Stimulated activated CD8-positive, alpha-beta memory T cell treated with anti-CD3 and anti-CD28 coated beads, Interleukin-7, amount 100 ng/mL, for 48 hours (primary cell): ENCODE measurements at regions not wholly inside any gene's neighbourhood (a gene's known extent, or its start where the extent isn't known, plus 50 kb on each side); places are given as distances from the start of the nearest gene placed in this dataset.

Experiments used
- DNase-seq, 2 donors: peaks; one replicate each; pipeline ENCODE4 v3.0.0-alpha.2; 2020; ENCODE audit warnings: low read depth in 1 of 2; ENCODE audit errors: extremely low read depth in 1 of 2

DNA sequence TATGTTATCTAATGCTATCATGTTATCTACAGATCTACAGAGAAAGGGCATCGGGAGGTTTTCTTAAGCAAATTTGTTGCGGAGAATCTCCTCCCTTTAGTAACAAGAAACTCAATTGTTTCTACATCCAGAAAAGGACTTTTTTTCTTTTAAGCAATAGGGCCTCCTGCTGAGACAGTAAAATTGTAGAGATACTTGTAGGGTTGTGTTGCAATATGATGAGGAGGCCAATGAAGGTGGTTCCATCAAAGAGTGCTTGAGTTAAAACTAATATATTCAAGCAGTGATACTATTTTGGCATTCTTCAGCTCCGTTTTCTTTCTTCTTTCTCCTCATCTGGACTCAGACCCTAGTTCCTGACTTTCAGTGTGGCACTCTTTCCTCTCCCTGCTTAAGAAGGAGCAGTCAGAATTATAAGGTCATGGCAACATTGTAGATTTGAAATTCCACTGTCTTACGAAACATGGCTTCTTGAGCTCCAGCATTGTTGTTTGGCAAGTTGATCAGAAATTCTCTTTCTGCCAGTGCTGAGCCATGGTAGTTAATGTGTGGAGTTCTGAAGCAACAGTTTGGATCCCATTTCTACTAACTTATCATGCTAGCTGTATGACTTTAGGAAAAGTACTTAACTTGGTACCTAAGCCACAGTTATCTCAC is 202.0 kb upstream of the SLC14A2 start:
- DNase-seq: no peak

DNA sequence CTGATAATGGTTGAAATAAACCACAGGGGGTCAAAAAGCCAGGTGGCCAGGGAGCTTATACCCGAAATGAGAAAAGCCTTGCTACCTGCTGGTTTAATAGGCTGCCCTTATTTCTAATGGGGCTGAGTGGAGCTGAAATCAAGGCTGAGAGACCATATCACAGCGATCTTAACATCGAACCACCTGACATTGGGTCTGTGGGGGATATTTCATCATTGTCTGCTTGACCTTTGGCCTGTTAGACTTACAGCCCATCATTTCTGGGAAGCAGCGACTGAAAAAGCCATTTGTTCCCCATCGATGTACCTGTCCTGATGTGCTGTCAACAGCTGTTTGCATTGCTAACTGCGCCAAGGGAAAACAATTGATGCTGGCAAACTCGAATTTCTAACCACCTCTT is 199.7 kb upstream of the SLC14A2 start:
- DNase-seq: no peak

DNA sequence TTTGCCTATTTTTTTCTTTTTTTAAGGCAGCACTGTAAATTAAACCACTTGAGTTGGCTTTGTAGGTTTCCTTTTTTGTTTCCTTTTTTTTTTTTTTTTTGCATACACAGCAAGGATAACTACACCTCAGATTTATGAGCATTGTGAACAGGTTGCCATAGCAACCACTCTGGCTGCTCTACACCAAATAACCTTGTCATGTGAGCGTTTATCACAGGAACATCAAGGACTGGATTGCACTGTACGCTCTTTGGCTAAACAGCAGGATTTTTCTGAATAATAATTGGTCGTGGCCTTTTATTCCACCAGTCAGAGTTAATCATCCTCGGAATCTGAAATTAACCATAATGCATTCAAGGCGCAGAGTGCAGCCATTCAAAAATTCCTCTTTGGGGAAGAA is 199.1 kb upstream of the SLC14A2 start:
- DNase-seq: no peak

GRCh38 chr18:45417392-45417791 is 197.9 kb upstream of the SLC14A2 start:
- DNase-seq: no peak

DNA sequence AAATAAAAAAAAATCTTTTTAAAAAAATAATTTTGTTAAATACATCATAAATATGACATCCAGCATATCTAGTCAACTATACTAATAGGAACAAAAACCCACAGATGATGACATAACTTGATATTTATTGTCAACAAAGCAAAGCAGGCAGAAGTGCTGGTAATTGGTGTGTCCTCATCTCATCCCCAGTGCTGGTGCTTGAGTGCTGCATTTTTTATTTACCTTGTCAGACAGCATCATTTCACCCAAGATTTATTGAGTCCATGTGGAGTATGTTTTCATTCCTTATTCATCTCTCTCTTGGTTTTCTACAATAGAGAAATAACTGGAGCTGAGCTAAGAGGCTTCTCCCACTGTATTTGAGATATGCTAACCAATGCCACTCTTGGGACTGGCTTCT is 191.6 kb upstream of the SLC14A2 start:
- no peak for DNase-seq

- DNase-seq: no peak
Observed at GRCh38 chr18:45430041-45430440, 185.2 kb upstream of the SLC14A2 start.

GRCh38 chr18:45435810-45436209 is 179.5 kb upstream of the SLC14A2 start:
- no peak for DNase-seq

DNA sequence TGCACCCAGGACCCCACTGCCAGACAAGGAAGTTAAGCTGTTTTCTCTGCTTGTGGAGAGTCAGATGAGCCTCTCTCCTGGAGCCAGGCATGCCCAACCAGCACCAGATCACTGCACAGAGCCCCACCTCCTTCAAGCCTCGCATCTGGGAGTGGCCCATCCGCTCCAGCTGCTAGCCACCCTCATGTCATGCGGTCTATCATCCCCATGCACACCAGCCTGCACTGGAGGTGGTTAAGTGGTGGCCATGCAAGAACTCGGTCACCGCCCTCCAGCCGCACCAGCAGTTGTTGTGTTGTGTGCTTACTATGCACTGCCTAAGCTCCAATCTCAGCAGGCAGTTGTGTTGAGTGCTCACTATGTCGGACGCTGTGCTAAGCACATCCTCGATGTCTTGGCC is 177.9 kb upstream of the SLC14A2 start:
- no peak for DNase-seq

DNA sequence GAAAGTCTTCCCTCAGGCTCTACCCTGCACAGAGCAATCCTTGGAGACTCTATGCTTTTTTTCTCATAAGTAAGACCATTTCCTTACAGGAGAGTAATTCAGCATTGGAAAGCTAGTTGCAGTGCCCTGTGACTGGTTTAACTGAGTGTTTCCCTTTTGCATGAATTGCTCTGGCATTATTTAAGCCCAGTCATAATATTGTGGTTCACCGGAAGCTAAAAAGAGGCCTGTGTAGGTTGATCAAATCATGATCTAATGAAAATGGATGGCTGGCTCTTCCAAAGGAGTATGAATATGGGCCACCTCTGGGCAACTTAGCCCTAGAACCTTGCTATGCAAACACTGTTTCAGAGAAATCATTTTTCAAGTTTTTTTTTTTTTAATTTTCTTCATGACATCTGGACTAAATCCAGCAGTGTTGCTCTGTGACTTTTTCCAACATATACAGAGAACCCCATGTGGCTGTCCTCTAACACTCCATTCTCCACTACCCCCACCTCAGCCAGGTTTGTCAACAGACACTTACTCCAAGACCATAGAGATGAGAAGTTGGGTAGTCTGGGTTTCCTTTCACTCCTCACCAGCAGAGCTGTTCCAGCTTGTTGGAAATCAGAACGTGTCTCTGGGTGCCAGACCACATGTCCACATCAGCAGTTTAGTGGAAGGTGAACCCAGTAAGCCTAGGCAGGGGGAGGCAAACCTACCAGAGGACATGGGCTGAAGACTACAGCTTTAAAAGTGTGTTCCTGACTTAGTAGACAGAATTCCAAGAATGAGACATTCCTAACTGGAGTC is 175.2 kb upstream of the SLC14A2 start:
- DNase-seq: no peak

DNA sequence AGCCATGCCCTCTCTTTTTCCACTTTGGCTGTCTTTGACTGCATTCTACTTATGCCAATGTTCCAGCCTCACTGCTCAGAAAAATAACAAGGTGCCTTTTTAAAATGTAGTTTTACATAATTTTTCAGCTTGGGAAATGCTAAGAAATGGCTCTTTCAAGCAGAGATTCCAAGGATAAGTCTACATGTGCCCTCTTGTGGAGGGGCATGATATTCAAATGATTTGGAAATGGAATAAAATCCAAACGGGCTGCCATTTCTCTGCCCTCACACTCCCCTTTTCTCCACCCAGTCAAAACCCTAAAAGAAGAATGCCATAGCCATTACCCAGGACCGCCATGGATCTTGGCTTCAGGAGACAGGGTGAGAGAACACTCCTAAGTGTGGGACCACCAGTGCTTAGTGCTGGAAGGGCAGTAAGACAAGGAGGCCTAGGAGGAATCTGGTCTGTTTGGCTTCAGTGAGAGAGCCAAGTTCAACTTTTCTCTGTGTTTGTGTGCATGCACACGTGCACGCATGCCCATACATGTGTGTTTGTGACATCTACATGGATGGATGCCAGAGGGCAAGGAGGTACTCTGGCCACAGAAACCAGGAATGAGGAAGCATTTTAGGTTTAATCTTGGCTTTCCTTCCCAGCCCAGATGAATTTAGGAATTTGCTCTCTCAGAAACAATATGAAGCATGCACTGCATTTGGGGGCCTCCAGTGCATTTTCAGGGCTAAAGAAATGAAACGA is 174.0 kb upstream of the SLC14A2 start:
- no peak for DNase-seq

- DNase-seq: no peak
Observed at GRCh38 chr18:45444040-45444439, 171.2 kb upstream of the SLC14A2 start.

DNA sequence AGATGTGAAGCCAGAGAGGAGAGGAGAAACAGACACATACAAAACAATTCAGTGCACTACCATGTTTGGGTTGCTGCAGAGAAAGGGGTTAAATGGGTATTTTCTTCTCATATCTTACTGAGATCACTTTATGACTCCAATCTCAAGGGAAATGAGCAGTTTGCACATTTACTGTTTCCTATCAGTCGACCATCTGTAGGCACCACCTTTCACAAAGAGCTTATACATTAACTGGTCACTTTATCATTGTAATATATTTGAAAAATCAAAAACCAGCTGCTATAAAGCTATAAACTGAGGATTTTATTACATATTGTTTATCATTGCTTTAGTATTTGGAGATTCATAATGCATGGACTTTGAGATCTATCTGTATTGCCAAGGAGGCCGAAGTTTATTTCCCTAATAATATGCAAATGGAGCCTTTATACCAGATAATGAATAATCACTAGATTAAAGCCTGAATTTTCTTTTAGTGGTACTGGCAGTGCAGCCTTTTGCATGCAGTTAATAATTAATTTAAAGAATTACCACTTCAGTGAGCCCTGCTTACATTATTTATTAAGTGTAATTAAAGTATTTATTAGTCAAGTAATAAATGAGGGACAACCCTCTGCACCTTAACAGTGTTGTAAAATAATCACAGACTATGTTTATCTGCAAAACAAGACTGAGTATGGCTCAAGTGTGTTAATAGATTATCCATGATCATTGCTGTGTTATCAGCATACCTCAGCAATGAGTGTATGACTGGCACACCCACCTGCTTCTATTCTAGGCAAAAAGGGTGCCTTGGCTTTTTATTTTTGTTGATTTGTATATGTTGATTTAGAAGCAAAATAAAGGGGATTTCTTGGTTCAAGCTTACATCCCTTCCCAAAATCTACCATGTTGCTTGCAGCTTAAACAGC is 167.7 kb upstream of the SLC14A2 start:
- DNase-seq: no peak

GRCh38 chr18:45448871-45449270 is 166.4 kb upstream of the SLC14A2 start:
- DNase-seq: no peak

DNA sequence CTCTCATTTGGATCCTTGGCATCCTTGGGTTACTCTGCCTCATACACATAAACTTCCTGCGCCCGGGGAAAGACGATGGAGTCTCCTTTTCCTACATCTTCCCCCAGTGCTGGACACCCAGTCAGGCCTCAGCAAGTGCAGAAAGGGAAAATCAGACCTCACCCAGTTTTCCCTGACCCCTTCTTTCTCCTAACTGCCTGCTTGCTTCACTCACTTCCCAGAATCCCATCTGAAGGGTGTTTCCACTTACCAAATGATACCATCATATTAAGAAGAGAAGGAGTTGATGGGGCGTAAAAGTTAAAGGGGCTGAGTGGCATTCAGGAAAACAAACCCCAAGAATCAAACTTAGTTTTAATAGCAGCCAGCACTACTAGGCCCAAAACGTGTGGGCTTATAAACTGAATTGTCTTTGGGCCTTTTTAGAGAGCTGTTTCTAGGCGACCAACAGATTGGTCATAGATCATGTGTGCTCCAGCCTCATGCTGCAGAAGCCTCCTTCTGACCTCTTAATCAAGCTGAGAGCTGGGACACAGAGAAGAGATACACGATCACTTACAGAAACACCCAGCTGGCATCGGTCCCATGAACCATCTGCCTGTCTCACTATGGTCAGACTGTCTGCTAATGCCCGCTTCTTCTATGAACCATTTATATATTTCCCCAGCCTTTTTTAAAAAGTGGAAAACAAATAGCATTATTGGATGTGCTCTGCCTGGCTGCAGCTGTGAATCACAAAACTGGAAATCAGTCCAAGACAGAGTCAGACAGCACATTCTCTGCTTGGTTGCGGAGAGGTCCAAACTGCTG is 165.7 kb upstream of the SLC14A2 start:
- DNase-seq: no peak

- DNase-seq: no peak
Observed at GRCh38 chr18:45456090-45457021, 158.9 kb upstream of the SLC14A2 start.

- no peak for DNase-seq
Observed at GRCh38 chr18:45458033-45458432, 157.2 kb upstream of the SLC14A2 start.

GRCh38 chr18:45462179-45462578 is 153.1 kb upstream of the SLC14A2 start:
- DNase-seq: no peak

GRCh38 chr18:45463451-45463850 is 151.8 kb upstream of the SLC14A2 start:
- DNase-seq: no peak

- DNase-seq: no peak
Observed at GRCh38 chr18:45464619-45465018, 150.7 kb upstream of the SLC14A2 start.
